Lung (tissue), 11 donors: ENCODE measurements at regions not wholly inside any gene's neighbourhood (a gene's known extent, or its start where the extent isn't known, plus 50 kb on each side); places are given as distances from the start of the nearest gene placed in this dataset.
"Not testable (repeated sequence)": the region's sequence is repeated elsewhere in the genome, so short reads cannot be mapped to it uniquely, and the experiment has no call there.

ENCODE experiments used
- ATAC-seq: fragments of 200-7000 bp; cut with Tn5 transposase; one replicate; pipeline ENCODE4 v1.9.1; 2020; ENCODE audit warnings: moderate number of reproducible peaks; ENCODE audit not compliant: insufficient read depth, low FRiP score
- DNase-seq, 3 donors: peaks; one replicate each; pipeline ENCODE4 v3.0.0-alpha.2; 2013 to 2017
- H3K27ac ChIP-seq, 2 donors: one replicate each; pipeline ENCODE4 v1.5.1; 2013; ENCODE audit warnings: mild to moderate bottlenecking in 2 of 2, moderate library complexity in 2 of 2, control low read depth in 1 of 2, inconsistent platforms in 1 of 2, low read depth in 1 of 2, low read length in 1 of 2
- H3K27me3 ChIP-seq, 3 donors: one replicate each; pipeline ENCODE4 v1.5.1; 2013; ENCODE audit warnings: low read length in 2 of 3; ENCODE audit not compliant: control insufficient read depth in 3 of 3, insufficient read depth in 3 of 3
- H3K36me3 ChIP-seq, 4 donors: one replicate each; pipeline ENCODE4 v1.5.1; 2013; ENCODE audit warnings: low read length in 4 of 4, mild to moderate bottlenecking in 1 of 4, moderate library complexity in 1 of 4; ENCODE audit not compliant: control insufficient read depth in 4 of 4, insufficient read depth in 4 of 4
- H3K4me1 ChIP-seq, 5 donors: one replicate each; pipeline ENCODE4 v1.5.1; 2013; ENCODE audit warnings: low read length in 5 of 5, mild to moderate bottlenecking in 2 of 5, moderate library complexity in 1 of 5; ENCODE audit not compliant: control insufficient read depth in 5 of 5, insufficient read depth in 5 of 5
- H3K4me3 ChIP-seq: one replicate; pipeline ENCODE4 v1.5.1; 2013; ENCODE audit warnings: mild to moderate bottlenecking, control low read depth, moderate library complexity
- H3K9ac ChIP-seq, 2 donors: one replicate each; pipeline ENCODE4 v1.5.1; 2013; ENCODE audit warnings: low read length in 2 of 2, control low read depth in 1 of 2; ENCODE audit not compliant: insufficient read depth in 1 of 2
- H3K9me3 ChIP-seq, 4 donors: one replicate each; pipeline ENCODE4 v1.5.1; 2013; ENCODE audit warnings: low read length in 3 of 4, mild to moderate bottlenecking in 1 of 4, moderate library complexity in 1 of 4; ENCODE audit not compliant: control insufficient read depth in 4 of 4, insufficient read depth in 3 of 4
- CTCF ChIP-seq: IDR thresholded peaks from 2 replicates; pipeline ENCODE4 v1.5.1; 2012; ENCODE audit warnings: mild to moderate bottlenecking; ENCODE audit errors: control extremely low read depth, extremely low read depth
- WGBS, 2 donors: extraction: QIAGEN DNeasy Blood & Tissue Kit; methylation state at CpG; one replicate each; pipeline ENCODE4 v1.1.7; 2013; 5-methylcytosine and 5-hydroxymethylcytosine counted together
- donor health status: control.
- donor health status: control.
- donor health status: Bipolar disorder and iron deficiency.
- donor health status: healthy.
- donor health status: DM: yes; HTN: yes; CAD: no.

GRCh38 chr20:48490961-48491831, 336.6 kb downstream of the PREX1 start:
- Histone ChIP-seq H3K27me3 (peaks cover 0 to 7% (median 6%) of the 10 kb centered on the region in 3 donors), H3K4me3 (no peak overlapping the region), H3K9me3 (no peaks in the 10 kb centered on the region), H3K36me3 (no peaks in the 10 kb centered on the region), H3K9ac (no peak overlapping the region), H3K27ac (no peak overlapping the region), H3K4me1 (no peaks in the 10 kb centered on the region)
- no peak for TF ChIP-seq CTCF
- 78 to 87% methylated on average over 10 of the region's 10 CpGs for WGBS, 2 donors
- ATAC-seq (no peak), DNase-seq (no peak)

- not testable (repeated sequence) for H3K9me3 ChIP-seq, ATAC-seq, H3K9ac ChIP-seq, DNase-seq, H3K4me1 ChIP-seq, H3K36me3 ChIP-seq, H3K27ac ChIP-seq, H3K4me3 ChIP-seq, H3K27me3 ChIP-seq
- WGBS, 2 donors, result 78% methylated on average over 7 of the region's 7 CpGs
Observed at GRCh38 chr20:48490341-48490740, 337.5 kb downstream of the PREX1 start.

- H3K9me3 ChIP-seq, result no peaks in the 10 kb centered on the region
- H3K4me1 ChIP-seq, result no peaks in the 10 kb centered on the region
- ATAC-seq (no peak), DNase-seq (no peak)
- WGBS, 2 donors, result 62 to 82% methylated on average over 8 of the region's 8 CpGs
- H3K36me3 ChIP-seq, result no peaks in the 10 kb centered on the region
- no peak overlapping the region for H3K4me3 ChIP-seq
- peaks cover 0 to 10% (median 7%) of the 10 kb centered on the region in 3 donors for H3K27me3 ChIP-seq
- H3K27ac ChIP-seq, result no peak overlapping the region
- no peak for TF ChIP-seq CTCF
- no peak overlapping the region for H3K9ac ChIP-seq
Observed at GRCh38 chr20:48489656-48490055, 338.1 kb downstream of the PREX1 start.

GRCh38 chr20:48489046-48489463, 338.7 kb downstream of the PREX1 start:
- ATAC-seq (no peak), DNase-seq (no peak)
- Histone ChIP-seq H3K4me1 (no peaks in the 10 kb centered on the region), H3K9ac (no peak overlapping the region), H3K27me3 (peaks cover 0 to 10% (median 7%) of the 10 kb centered on the region in 3 donors), H3K4me3 (no peak overlapping the region), H3K27ac (no peak overlapping the region), H3K36me3 (no peaks in the 10 kb centered on the region), H3K9me3 (no peaks in the 10 kb centered on the region)
- no peak for TF ChIP-seq CTCF
- WGBS, 2 donors, result 80 to 87% methylated on average over 12 of the region's 12 CpGs

GRCh38 chr20:48488334-48489034, 339.3 kb downstream of the PREX1 start:
- H3K27ac ChIP-seq, H3K36me3 ChIP-seq, H3K4me3 ChIP-seq, H3K9me3 ChIP-seq, H3K4me1 ChIP-seq, H3K9ac ChIP-seq, DNase-seq, ATAC-seq: not testable (repeated sequence)
- WGBS, 2 donors, result 67 to 70% methylated on average over 9 of the region's 9 CpGs
- peaks cover 0 to 14% (median 7%) of the 10 kb centered on the region in 3 donors for H3K27me3 ChIP-seq
